ENCODE measurements at regions not wholly inside any gene's neighbourhood (a gene's known extent, or its start where the extent isn't known, plus 50 kb on each side); places are given as distances from the start of the nearest gene placed in this dataset.

GRCh38 chr5:57335092-57335660 is 147.4 kb downstream of the ACTBL2 start:
- TF ChIP-seq, protein P1, sequence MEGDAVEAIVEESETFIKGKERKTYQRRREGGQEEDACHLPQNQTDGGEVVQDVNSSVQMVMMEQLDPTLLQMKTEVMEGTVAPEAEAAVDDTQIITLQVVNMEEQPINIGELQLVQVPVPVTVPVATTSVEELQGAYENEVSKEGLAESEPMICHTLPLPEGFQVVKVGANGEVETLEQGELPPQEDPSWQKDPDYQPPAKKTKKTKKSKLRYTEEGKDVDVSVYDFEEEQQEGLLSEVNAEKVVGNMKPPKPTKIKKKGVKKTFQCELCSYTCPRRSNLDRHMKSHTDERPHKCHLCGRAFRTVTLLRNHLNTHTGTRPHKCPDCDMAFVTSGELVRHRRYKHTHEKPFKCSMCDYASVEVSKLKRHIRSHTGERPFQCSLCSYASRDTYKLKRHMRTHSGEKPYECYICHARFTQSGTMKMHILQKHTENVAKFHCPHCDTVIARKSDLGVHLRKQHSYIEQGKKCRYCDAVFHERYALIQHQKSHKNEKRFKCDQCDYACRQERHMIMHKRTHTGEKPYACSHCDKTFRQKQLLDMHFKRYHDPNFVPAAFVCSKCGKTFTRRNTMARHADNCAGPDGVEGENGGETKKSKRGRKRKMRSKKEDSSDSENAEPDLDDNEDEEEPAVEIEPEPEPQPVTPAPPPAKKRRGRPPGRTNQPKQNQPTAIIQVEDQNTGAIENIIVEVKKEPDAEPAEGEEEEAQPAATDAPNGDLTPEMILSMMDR (conservative IDR thresholded peaks at IDR 0.05): no peak
- Mint-ChIP-seq H3K4me3 (no peak overlapping the region), H3K27ac (ENCODE audit: unreplicated experiment) (no peak overlapping the region), H3K4me1 (peaks cover 19% of the 10 kb centered on the region), H3K36me3 (ENCODE audit: low read depth) (peaks cover 3% of the 10 kb centered on the region), H3K9me3 (no peaks in the 10 kb centered on the region), H3K27me3 (ENCODE audit: low read depth) (no peaks in the 10 kb centered on the region)
- no peak for DNase-seq (ENCODE audit: low read depth, low spot score)

DNA sequence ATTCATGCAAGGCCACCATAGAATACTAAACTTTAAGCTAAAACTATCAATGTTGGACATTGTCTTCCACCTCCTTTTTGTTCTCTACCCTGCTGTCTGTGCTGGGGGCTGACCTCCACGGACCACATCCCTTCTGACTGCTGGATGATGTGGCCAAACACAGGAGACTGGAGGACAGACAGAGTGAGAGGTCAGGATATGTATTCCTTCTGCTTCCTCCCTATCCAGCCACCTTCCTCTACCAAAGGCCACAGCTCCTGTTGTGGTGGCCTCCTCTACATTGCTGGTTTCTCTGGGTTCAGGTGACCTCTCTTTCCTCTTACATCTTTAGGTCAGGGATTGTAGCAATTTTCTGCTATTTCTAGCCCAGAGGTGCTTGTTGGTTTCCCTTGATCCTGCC is 148.1 kb downstream of the ACTBL2 start:
- DNase-seq (ENCODE audit: low read depth, low spot score): no peak
- TF ChIP-seq, protein P1 (conservative IDR thresholded peaks at IDR 0.05): no peak
- Mint-ChIP-seq H3K36me3 (ENCODE audit: low read depth) (peaks cover 3% of the 10 kb centered on the region), H3K4me1 (peaks cover 19% of the 10 kb centered on the region), H3K27me3 (ENCODE audit: low read depth) (no peaks in the 10 kb centered on the region), H3K27ac (ENCODE audit: unreplicated experiment) (no peak overlapping the region), H3K9me3 (no peaks in the 10 kb centered on the region), H3K4me3 (no peak overlapping the region)

GRCh38 chr5:57332361-57332760 is 150.2 kb downstream of the ACTBL2 start:
- no peak overlapping the region for H3K27ac Mint-ChIP-seq (ENCODE audit: unreplicated experiment)
- DNase-seq (ENCODE audit: low read depth, low spot score): no peak
- TF ChIP-seq, protein P1 (conservative IDR thresholded peaks at IDR 0.05): no peak
- H3K27me3 Mint-ChIP-seq (ENCODE audit: low read depth): no peaks in the 10 kb centered on the region
- no peaks in the 10 kb centered on the region for H3K9me3 Mint-ChIP-seq
- peaks cover 12% of the 10 kb centered on the region for H3K4me1 Mint-ChIP-seq
- H3K36me3 Mint-ChIP-seq (ENCODE audit: low read depth): peaks cover 3% of the 10 kb centered on the region
- no peak overlapping the region for H3K4me3 Mint-ChIP-seq

- peaks cover 38% of the 10 kb centered on the region for H3K4me1 Mint-ChIP-seq
- no peak overlapping the region for H3K27ac Mint-ChIP-seq (ENCODE audit: unreplicated experiment)
- H3K4me3 Mint-ChIP-seq: no peak overlapping the region
- peaks cover 9% of the 10 kb centered on the region for H3K9me3 Mint-ChIP-seq
- no peak for DNase-seq (ENCODE audit: low read depth, low spot score)
- no peaks in the 10 kb centered on the region for H3K27me3 Mint-ChIP-seq (ENCODE audit: low read depth)
- peaks cover 3% of the 10 kb centered on the region for H3K36me3 Mint-ChIP-seq (ENCODE audit: low read depth)
- TF ChIP-seq, protein P1 (conservative IDR thresholded peaks at IDR 0.05): no peak
Observed at GRCh38 chr5:57327561-57328367, 153.9 kb downstream of the GPBP1 start.

DNA sequence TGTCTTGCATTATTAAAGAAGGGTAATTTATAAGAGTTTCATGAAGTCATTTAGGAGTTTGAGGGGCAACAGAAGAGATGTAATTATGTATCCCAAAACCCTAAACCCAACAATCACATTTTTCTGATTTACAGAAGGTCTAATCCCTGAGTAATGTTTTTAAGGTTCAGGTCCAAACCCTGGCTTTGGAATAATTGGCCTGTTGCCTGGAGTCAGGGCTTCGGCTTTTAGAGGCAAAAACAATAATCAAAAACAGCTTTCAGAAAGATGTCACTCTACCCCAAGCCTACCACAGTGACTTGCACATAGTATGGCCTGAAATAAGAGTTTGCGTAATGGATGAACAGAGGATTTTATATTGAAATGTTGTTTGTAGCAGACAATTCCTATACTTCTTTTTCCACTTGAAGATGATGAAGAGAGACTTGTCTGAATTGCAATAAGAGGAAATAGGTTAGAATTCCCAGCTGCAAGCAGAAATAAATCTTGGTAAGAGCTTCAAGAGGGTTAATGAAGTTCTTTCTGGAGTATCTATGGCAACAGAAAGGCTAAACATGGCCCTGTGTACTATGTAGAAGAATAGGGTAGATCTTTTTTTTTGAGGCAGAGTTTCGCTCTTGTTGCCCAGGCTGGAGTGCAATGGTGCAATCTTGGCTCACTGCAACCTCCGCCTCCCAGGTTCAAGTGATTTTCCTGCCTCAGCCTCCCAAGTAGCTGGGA is 152.0 kb downstream of the GPBP1 start:
- no peak overlapping the region for H3K4me3 Mint-ChIP-seq
- peaks cover 12% of the 10 kb centered on the region for H3K9me3 Mint-ChIP-seq
- H3K4me1 Mint-ChIP-seq: peaks cover 36% of the 10 kb centered on the region
- H3K27me3 Mint-ChIP-seq (ENCODE audit: low read depth): no peaks in the 10 kb centered on the region
- no peak for DNase-seq (ENCODE audit: low read depth, low spot score)
- TF ChIP-seq, protein P1 (conservative IDR thresholded peaks at IDR 0.05): no peak
- peaks cover 3% of the 10 kb centered on the region for H3K36me3 Mint-ChIP-seq (ENCODE audit: low read depth)
- H3K27ac Mint-ChIP-seq (ENCODE audit: unreplicated experiment): no peak overlapping the region

Measured in neural crest cell (in vitro differentiated cells).